ENCODE measurements at regions not wholly inside any gene's neighbourhood (a gene's known extent, or its start where the extent isn't known, plus 50 kb on each side); places are given as distances from the start of the nearest gene placed in this dataset.

DNA sequence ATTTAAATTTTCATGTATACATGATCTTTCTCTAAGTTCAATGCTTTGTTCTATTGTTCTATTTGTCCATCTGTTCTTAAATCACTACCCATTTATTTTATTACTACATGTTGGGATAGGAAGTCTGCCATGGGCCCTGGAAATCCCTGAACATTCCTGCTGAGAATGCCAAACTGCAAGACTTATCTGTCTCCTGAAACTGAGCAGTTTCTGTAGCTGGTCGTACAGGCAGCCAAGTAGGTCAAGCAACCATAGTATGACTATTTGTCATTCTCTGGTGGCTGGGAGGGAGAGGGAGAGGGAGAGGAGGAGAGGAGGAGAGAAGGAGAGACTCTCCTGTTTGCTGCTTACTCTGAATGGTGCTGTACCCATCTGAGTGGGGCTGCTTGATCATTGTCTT lies 82.8 kb upstream of the SNX19 start:
- H3K4me3 ChIP-seq (ENCODE audit: control insufficient read depth, low read depth, low read length) = no peak overlapping the region
- TF ChIP-seq, protein P1, sequence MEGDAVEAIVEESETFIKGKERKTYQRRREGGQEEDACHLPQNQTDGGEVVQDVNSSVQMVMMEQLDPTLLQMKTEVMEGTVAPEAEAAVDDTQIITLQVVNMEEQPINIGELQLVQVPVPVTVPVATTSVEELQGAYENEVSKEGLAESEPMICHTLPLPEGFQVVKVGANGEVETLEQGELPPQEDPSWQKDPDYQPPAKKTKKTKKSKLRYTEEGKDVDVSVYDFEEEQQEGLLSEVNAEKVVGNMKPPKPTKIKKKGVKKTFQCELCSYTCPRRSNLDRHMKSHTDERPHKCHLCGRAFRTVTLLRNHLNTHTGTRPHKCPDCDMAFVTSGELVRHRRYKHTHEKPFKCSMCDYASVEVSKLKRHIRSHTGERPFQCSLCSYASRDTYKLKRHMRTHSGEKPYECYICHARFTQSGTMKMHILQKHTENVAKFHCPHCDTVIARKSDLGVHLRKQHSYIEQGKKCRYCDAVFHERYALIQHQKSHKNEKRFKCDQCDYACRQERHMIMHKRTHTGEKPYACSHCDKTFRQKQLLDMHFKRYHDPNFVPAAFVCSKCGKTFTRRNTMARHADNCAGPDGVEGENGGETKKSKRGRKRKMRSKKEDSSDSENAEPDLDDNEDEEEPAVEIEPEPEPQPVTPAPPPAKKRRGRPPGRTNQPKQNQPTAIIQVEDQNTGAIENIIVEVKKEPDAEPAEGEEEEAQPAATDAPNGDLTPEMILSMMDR (conservative IDR thresholded peaks at IDR 0.05; ENCODE audit: control insufficient read depth, insufficient read depth, low read depth, low read length) = no peak
- peak; percentile 77 for DNase-seq (ENCODE audit: low read depth)

DNA sequence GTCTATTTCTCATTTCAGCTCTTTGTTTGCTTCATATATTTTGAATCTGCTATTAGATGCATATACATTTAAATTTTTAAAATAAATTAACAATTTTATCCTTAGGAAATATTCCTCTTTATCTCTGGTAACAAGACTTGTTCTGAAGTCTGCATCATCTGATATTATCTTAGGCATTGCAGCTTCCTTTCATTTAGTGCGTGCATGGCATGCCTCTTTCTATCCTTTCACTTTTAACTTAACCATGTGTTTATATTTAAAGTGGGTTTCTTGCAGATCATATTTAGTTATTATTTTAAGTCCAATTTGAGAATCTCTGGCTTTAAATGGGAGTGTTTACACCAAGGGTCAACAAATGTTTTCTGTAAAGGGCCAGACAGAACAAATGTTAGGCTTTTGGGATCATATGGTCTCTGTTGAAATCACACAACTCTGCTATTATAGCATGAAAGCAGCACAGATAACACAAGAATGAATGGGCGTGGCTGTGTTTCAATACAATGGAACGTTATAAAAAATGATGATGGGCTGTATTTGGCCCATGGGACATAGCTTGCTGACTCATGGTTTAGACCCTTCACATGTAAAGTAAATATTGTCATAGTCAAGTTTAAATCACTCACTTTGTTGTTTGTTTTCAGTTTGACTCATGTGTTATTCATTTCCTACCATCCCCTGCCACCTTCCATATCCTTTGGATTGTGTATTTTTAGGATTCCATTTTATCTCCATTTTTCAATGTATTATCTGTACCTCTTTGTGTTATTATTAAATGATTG lies 83.9 kb upstream of the SNX19 start:
- H3K4me3 ChIP-seq (ENCODE audit: control insufficient read depth, low read depth, low read length) = no peak overlapping the region
- TF ChIP-seq, protein P1 (conservative IDR thresholded peaks at IDR 0.05; ENCODE audit: control insufficient read depth, insufficient read depth, low read depth, low read length) = no peak
- DNase-seq (ENCODE audit: low read depth) = peak; percentile 97

DNA sequence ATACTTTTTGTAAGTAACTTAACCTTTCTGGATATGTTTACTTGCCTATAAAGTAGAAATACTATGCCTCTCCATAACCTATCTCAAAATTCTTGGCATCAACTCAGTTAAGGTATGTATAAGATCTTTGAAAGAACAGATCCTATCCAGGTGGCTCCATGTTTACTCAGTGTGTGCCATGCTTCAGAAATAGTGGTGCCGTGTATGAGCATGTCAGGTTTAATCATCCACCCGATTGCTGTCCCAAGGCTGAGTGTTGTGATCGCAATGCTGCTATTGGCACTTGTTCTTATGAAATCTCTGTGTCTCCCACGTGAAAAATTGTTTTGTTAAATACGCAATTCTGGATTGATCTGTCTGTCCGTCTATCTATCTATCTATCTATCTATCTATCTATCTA lies 85.9 kb upstream of the SNX19 start:
- TF ChIP-seq, protein P1 (conservative IDR thresholded peaks at IDR 0.05; ENCODE audit: control insufficient read depth, insufficient read depth, low read depth, low read length) = no peak
- no peak overlapping the region for H3K4me3 ChIP-seq (ENCODE audit: control insufficient read depth, low read depth, low read length)
- DNase-seq (ENCODE audit: low read depth) = no peak

DNA sequence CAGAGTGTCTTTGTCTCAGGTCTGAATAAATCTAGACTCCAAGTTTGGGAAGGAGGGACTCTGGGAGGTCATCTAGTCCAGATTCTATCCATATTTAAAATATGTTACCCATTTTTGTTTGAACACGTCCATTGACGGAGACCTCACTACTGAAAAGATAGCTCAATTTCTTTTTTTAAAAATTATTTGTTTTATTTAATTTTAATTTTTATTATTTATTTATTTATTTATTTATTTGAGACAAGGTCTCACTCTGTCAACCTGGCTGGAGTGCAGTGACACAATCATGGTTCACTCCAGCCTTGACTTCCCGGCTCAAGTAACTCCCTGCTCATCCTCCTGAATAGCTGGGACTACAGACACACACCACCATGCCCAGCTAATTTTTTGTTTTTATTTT lies 89.5 kb upstream of the SNX19 start:
- no peak for DNase-seq (ENCODE audit: low read depth)
- TF ChIP-seq, protein P1 (conservative IDR thresholded peaks at IDR 0.05; ENCODE audit: control insufficient read depth, insufficient read depth, low read depth, low read length) = no peak
- no peak overlapping the region for H3K4me3 ChIP-seq (ENCODE audit: control insufficient read depth, low read depth, low read length)

DNA sequence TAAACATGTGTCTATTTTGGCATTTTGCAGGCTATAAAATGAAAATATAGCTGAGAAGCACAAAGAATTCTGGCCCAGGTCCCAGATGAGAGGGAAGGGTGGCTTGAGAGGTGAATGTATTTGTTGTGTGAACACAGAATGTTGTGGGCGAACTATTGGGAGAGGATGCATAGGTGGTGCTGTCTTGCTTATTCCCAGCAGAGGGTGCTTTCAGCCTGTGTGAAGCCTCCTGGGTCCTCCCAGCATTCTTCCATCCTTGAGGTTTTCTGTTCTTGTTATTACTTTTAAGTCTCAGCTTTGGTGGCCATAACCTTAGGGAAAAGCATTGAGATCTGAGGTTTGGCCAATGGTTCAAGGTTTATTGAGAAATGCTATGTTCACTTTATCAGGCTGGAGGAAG lies 108.7 kb upstream of the SNX19 start:
- DNase-seq (ENCODE audit: low read depth) = peak; percentile 66
- no peak overlapping the region for H3K4me3 ChIP-seq (ENCODE audit: control insufficient read depth, low read depth, low read length)
- TF ChIP-seq, protein P1 (conservative IDR thresholded peaks at IDR 0.05; ENCODE audit: control insufficient read depth, insufficient read depth, low read depth, low read length) = peak; percentile 82

DNA sequence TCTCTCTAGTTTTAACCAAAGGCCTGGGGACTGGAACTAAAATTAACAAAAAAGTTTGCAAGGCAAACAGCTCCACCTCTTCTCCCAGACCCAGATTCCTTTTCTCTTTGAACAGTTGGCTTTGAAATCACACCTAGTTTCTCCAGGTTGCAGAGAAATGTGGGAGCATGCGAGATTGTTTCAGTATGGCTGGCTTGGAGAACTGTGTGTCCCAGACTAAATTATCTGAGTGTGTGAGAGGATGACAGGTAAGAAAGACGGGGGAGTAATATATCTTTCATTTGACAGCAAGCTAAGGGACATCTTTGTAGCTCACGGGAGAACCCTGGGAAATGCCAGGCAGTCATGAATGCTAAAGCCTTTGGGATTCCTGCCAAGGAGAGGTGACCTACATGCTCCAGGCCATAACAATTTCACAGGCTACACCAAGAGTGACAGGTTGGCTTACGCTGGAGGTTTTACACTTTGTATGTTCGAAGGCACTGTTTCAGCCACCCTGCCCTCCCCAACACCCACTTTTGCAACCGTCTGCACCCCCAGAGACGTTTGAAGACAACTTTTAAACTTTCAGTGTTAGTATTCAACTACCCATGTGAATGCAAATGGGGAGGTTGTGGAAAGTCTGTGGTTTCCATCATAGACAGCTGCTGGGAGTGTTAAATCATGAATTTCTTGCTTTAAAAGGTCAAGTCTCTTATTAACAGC lies 109.3 kb upstream of the SNX19 start:
- no peak overlapping the region for H3K4me3 ChIP-seq (ENCODE audit: control insufficient read depth, low read depth, low read length)
- DNase-seq (ENCODE audit: low read depth) = no peak
- TF ChIP-seq, protein P1 (conservative IDR thresholded peaks at IDR 0.05; ENCODE audit: control insufficient read depth, insufficient read depth, low read depth, low read length) = no peak
